ENCODE measurements at regions not wholly inside any gene's neighbourhood (a gene's known extent, or its start where the extent isn't known, plus 50 kb on each side); places are given as distances from the start of the nearest gene placed in this dataset.

- TF ChIP-seq, protein P1, sequence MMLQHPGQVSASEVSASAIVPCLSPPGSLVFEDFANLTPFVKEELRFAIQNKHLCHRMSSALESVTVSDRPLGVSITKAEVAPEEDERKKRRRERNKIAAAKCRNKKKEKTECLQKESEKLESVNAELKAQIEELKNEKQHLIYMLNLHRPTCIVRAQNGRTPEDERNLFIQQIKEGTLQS (IDR thresholded peaks at IDR 0.05; ENCODE audit: insufficient read depth, low read depth, low read length) = no peak
- TF ChIP-seq, protein P2, sequence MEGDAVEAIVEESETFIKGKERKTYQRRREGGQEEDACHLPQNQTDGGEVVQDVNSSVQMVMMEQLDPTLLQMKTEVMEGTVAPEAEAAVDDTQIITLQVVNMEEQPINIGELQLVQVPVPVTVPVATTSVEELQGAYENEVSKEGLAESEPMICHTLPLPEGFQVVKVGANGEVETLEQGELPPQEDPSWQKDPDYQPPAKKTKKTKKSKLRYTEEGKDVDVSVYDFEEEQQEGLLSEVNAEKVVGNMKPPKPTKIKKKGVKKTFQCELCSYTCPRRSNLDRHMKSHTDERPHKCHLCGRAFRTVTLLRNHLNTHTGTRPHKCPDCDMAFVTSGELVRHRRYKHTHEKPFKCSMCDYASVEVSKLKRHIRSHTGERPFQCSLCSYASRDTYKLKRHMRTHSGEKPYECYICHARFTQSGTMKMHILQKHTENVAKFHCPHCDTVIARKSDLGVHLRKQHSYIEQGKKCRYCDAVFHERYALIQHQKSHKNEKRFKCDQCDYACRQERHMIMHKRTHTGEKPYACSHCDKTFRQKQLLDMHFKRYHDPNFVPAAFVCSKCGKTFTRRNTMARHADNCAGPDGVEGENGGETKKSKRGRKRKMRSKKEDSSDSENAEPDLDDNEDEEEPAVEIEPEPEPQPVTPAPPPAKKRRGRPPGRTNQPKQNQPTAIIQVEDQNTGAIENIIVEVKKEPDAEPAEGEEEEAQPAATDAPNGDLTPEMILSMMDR (IDR thresholded peaks at IDR 0.05; ENCODE audit: control extremely low read depth in 1 of 3, insufficient read depth in 1 of 3, low read depth in 1 of 3, low read length in 3 of 3) = no peak
- no peak for TF ChIP-seq RBBP5 (IDR thresholded peaks at IDR 0.05; ENCODE audit: borderline replicate concordance, low read depth, low read length)
These were observed 75.1 kb downstream of the EMX2 start (continued) for GRCh38 chr10:117617659-117618058.

Data from H1 (cell line).